D721Med (cell line): ENCODE measurements at regions not wholly inside any gene's neighbourhood (a gene's known extent, or its start where the extent isn't known, plus 50 kb on each side); places are given as distances from the start of the nearest gene placed in this dataset.
"Not testable (repeated sequence)": the region's sequence is repeated elsewhere in the genome, so short reads cannot be mapped to it uniquely, and the experiment has no call there.

ENCODE experiments used
- DNase-seq: peaks from one replicate; pipeline ENCODE4 v3.0.0; 2011; ENCODE audit warnings: low spot score; ENCODE audit not compliant: insufficient read length
- FAIRE-seq: peaks from 2 replicates; lab custom pipeline; 2011; peaks lifted over from hg19 to GRCh38; lab: Jason Lieb, UNC
- TF ChIP-seq, protein P1 (sequence below): IDR thresholded peaks from 2 replicates; pipeline ENCODE4 v1.5.1; 2012; ENCODE audit warnings: mild to moderate bottlenecking, control low read depth; ENCODE audit not compliant: insufficient read depth; ENCODE audit errors: missing control alignments

DNA sequence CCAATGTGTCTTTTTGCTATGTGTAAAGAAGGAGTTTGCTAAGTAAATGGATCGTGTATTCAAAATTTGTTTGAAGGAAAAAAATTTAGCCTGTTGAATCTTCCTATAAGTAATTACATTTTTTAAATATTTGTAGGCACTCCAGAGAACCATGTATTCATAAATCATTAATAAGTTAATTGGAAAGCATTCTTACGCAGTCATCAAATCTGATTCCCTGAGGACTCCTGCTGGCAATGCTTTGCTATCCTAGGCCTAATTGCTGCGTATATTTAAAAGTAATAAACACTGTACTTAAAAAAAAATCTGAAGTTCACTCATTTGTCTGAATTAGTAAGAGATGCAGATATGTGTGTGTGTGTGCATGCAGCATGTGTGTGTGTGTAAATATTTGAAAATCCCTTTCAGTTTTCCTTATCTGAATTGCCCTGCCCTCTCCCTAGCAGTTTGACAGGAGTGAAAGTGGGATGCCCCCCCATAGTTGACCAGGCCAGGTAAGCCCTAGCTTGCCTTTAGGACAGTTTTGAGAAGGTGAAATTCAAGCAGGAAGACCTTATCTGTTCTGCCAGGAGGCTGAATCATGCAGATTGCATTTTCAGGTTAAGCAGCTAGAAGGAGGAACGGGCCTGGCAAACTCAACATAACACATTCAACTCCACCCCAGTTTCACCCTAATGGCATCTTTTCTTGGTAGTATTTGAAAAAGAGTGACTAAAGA, 81.2 kb upstream of the DNAH5 start:
- TF ChIP-seq, protein P1, sequence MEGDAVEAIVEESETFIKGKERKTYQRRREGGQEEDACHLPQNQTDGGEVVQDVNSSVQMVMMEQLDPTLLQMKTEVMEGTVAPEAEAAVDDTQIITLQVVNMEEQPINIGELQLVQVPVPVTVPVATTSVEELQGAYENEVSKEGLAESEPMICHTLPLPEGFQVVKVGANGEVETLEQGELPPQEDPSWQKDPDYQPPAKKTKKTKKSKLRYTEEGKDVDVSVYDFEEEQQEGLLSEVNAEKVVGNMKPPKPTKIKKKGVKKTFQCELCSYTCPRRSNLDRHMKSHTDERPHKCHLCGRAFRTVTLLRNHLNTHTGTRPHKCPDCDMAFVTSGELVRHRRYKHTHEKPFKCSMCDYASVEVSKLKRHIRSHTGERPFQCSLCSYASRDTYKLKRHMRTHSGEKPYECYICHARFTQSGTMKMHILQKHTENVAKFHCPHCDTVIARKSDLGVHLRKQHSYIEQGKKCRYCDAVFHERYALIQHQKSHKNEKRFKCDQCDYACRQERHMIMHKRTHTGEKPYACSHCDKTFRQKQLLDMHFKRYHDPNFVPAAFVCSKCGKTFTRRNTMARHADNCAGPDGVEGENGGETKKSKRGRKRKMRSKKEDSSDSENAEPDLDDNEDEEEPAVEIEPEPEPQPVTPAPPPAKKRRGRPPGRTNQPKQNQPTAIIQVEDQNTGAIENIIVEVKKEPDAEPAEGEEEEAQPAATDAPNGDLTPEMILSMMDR, result no peak

DNA sequence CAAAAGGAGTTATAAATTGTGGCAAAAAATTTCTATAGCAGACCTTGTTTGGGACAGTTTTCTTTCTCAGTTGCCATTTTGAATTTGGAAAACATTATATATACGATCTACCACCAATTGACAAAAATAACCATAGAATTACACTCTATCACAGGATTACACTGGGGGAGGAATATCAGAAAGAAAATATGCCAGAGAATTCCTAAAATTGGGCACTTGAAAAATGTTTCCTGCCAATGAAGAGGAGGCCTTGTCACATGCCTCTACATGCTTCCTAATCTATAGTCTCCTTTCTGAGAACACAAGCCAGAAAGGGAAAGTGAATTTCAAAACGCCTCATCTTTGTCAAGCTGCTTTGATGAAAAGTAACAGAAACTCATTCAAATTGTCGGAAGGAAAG, 78.5 kb upstream of the DNAH5 start:
- TF ChIP-seq, protein P1, result no peak
- no peak for FAIRE-seq
- no peak for DNase-seq

More for the DNA sequence above, 81.2 kb upstream of the DNAH5 start:
- no peak for DNase-seq
- no peak for FAIRE-seq

DNA sequence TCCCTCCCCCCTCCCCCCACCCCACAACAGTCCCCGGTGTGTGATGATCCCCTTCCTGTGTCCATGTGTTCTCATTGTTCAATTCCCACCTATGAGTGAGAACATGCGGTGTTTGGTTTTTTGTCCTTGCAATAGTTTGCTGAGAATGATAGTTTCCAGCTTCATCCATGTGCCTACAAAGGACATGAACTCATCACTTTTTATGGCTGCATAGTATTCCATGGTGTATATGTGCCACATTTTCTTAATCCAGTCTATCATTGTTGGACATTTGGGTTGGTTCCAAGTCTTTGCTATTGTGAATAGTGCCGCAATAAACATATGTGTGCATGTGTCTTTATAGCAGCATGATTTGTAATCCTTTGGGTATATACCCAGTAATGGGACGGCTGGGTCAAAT, 76.5 kb upstream of the DNAH5 start:
- FAIRE-seq, DNase-seq: not testable (repeated sequence)

DNA sequence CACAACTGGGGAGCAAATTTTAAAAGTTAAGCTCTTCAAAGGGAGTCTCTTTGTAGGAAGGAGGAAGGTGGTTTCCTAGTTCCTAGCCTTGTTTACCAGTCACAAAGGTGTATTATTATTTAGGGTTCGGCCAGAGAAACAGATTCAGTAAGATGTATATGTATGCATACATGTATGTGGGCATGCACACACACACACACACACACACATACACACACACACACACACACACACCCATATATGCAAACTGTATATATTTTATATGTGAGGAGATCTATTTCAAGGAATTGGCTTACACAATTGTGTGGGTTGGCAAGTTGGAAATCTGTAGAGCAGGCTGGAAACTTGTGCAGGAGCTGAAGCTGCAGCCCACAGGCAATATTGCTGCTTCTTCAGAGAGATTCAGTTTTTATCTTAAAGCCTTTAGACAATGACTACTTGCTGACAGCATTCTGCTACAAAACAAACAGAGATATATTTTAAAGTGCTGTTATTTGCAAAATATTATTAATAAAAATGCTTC, 75.3 kb upstream of the DNAH5 start:
- no peak for DNase-seq
- TF ChIP-seq, protein P1, result no peak
- no peak for FAIRE-seq

DNA sequence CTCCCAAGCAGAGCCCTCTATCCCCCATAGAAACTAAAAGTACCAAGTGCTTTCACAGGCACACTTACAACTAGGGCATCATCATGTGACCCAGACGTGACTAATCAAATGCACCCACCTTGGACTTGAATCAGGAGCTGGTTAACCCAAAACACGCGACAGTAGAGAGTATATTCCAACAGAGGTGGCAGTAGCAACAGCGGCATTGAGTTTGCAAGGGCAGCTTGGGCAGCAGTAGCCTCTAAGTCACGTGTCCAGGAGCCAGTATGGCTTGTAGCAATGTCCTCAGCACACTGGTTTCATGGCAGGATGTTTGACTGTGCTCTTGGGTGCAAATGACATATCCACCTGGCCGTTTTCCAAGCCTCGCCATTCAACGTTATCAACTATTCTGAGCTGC, 73.4 kb upstream of the DNAH5 start:
- TF ChIP-seq, protein P1, result no peak
- DNase-seq (no peak), FAIRE-seq (no peak)

DNA sequence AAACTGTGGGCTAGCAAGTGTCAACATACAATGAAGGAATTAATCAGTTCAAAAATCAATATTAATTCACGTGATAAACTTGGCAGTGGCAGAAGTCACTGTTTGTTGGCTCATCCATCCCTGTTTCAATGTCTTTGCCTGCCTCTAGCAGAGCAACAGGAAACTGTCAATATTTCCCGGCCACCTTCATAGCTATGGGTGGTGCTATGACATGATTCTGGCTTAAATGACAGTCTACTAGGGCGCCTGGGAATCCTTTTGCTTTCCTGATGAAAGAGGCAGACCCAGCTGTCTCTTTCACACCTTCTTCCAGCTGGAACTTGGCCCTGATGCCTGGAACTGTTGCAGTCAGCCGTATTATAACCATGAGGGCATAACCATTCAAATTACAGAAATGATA, 72.1 kb upstream of the DNAH5 start:
- DNase-seq (no peak), FAIRE-seq (no peak)
- TF ChIP-seq, protein P1, result no peak

DNA sequence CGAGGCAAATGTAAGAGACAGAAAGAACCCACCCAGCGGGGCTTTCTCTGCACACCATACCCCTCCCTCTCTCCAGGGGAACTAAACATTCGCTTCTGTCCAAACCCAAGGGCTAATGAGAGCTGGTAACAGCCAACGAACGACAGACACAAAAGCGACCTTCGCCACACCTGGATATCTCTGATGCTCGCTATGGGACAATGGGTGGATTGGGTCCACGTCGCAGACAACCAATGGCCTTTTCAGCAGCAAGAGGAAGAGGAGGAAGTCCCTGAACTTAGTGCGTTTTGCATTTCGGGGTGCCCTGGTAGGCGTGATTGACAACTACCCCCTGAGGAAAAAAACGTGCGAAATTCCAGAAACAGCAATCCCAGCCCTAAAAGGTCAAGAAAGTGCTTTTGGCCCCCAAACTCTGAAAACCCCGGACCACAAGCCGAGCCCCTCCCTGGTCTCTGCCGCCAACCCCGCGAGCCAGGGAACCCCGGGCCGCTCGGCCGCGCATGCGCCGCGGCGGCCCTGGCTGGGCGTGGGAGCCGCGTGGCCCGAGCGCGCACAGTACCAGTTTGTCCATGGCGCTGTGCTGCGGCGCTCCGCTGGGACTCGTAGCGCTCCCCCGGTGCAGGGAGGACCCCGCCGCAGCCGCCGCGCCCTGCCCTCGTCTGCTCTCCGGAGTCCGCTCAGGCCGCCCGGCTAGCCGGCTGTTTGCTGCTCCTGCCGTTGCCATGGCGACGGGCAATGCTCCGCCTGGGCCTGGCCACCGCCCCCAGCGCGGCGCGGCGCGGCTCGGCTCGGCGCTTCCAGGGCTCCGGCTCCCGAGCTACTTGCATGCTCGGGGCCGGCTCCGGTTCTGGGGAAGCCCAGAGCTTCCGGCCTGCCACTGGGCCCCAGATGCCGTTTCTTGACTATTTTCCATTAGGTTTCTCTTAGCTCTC, 66.9 kb upstream of the DNAH5 start:
- FAIRE-seq (no peak), DNase-seq (peak; percentile 25)

More for the DNA sequence above, 66.9 kb upstream of the DNAH5 start:
- TF ChIP-seq, protein P1, result no peak
